ENCODE measurements at regions not wholly inside any gene's neighbourhood (a gene's known extent, or its start where the extent isn't known, plus 50 kb on each side); places are given as distances from the start of the nearest gene placed in this dataset.

- POLR2A ChIA-PET (ENCODE audit: unreplicated experiment): no interaction called here
- Histone ChIP-seq H3K27ac (no peak overlapping the region), H3K36me3 (ENCODE audit: low read depth) (no peaks in the 10 kb centered on the region), H3K4me3 (no peak overlapping the region), H3K79me2 (ENCODE audit: low read depth) (no peaks in the 10 kb centered on the region), H3K9me2 (ENCODE audit: insufficient read depth) (no peaks in the 10 kb centered on the region), H4K20me1 (ENCODE audit: insufficient read depth) (no peaks in the 10 kb centered on the region), H3K4me1 (replicated peaks; ENCODE audit: insufficient read depth) (no peaks in the 10 kb centered on the region), H3K27me3 (ENCODE audit: insufficient read depth, low read depth) (peaks cover 91% of the 10 kb centered on the region), H3F3A (ENCODE audit: insufficient read depth, low read depth) (no peaks in the 10 kb centered on the region), H3K9me3 (ENCODE audit: insufficient read depth, low read depth) (no peaks in the 10 kb centered on the region), H2AFZ (no peak overlapping the region), H3K4me2 (no peak overlapping the region)
- intact Hi-C loops (cut with micrococcal nuclease; ENCODE audit: unreplicated experiment): no loop called here
- TF ChIP-seq EZH2 (IDR thresholded peaks at IDR 0.05; ENCODE audit: low read depth) (no peak), CTCF (conservative IDR thresholded peaks at IDR 0.05) (no peak)
- CTCF ChIA-PET: no interaction called here
- DNase-seq: no peak
- no TSS peak for BruUV-seq (replicated peaks)
Observed at GRCh38 chr6:167493310-167493709, 168.4 kb downstream of the TTLL2 start.

GRCh38 chr6:167493976-167494697, 169.3 kb downstream of the TTLL2 start:
- TF ChIP-seq EZH2 (IDR thresholded peaks at IDR 0.05; ENCODE audit: low read depth): no peak
- no peak for TF ChIP-seq CTCF (conservative IDR thresholded peaks at IDR 0.05)
- POLR2A ChIA-PET (ENCODE audit: unreplicated experiment): no interaction called here
- no peak overlapping the region for H2AFZ ChIP-seq
- H3K79me2 ChIP-seq (ENCODE audit: low read depth): no peaks in the 10 kb centered on the region
- H3K4me2 ChIP-seq: no peak overlapping the region
- intact Hi-C loops (cut with micrococcal nuclease; ENCODE audit: unreplicated experiment): no loop called here
- no peak overlapping the region for H3K27ac ChIP-seq
- CTCF ChIA-PET: no interaction called here
- no peaks in the 10 kb centered on the region for H3K9me3 ChIP-seq (ENCODE audit: insufficient read depth, low read depth)
- no peak overlapping the region for H3K4me3 ChIP-seq
- DNase-seq: no peak
- H3K4me1 ChIP-seq (replicated peaks; ENCODE audit: insufficient read depth): no peaks in the 10 kb centered on the region
- H3K27me3 ChIP-seq (ENCODE audit: insufficient read depth, low read depth): peaks cover 88% of the 10 kb centered on the region
- H3F3A ChIP-seq (ENCODE audit: insufficient read depth, low read depth): no peaks in the 10 kb centered on the region
- no TSS peak for BruUV-seq (replicated peaks)
- no peaks in the 10 kb centered on the region for H3K9me2 ChIP-seq (ENCODE audit: insufficient read depth)
- H4K20me1 ChIP-seq (ENCODE audit: insufficient read depth): no peaks in the 10 kb centered on the region
- H3K36me3 ChIP-seq (ENCODE audit: low read depth): no peaks in the 10 kb centered on the region

GRCh38 chr6:167494698-167495435, 170.0 kb downstream of the TTLL2 start:
- TF ChIP-seq CTCF (conservative IDR thresholded peaks at IDR 0.05) (no peak), EZH2 (IDR thresholded peaks at IDR 0.05; ENCODE audit: low read depth) (no peak)
- no peaks in the 10 kb centered on the region for H3K9me3 ChIP-seq (ENCODE audit: insufficient read depth, low read depth)
- no peaks in the 10 kb centered on the region for H3F3A ChIP-seq (ENCODE audit: insufficient read depth, low read depth)
- intact Hi-C loops (cut with micrococcal nuclease; ENCODE audit: unreplicated experiment): no loop called here
- H3K27me3 ChIP-seq (ENCODE audit: insufficient read depth, low read depth): peaks cover 91% of the 10 kb centered on the region
- H3K4me2 ChIP-seq: no peak overlapping the region
- H3K4me3 ChIP-seq: no peak overlapping the region
- no peaks in the 10 kb centered on the region for H3K79me2 ChIP-seq (ENCODE audit: low read depth)
- no peaks in the 10 kb centered on the region for H3K9me2 ChIP-seq (ENCODE audit: insufficient read depth)
- H2AFZ ChIP-seq: no peak overlapping the region
- DNase-seq: no peak
- H3K4me1 ChIP-seq (replicated peaks; ENCODE audit: insufficient read depth): no peaks in the 10 kb centered on the region
- no peaks in the 10 kb centered on the region for H3K36me3 ChIP-seq (ENCODE audit: low read depth)
- CTCF ChIA-PET: no interaction called here
- POLR2A ChIA-PET (ENCODE audit: unreplicated experiment): no interaction called here
- no peaks in the 10 kb centered on the region for H4K20me1 ChIP-seq (ENCODE audit: insufficient read depth)
- BruUV-seq (replicated peaks): no TSS peak
- H3K27ac ChIP-seq: no peak overlapping the region

Measured in PC-9 (cell line).